BLaER1 treated with 17β-estradiol and CSF1 and Interleukin-3, amounts not matched to agents 10 nM and 100 nM (cell line): ENCODE measurements at regions not wholly inside any gene's neighbourhood (a gene's known extent, or its start where the extent isn't known, plus 50 kb on each side); places are given as distances from the start of the nearest gene placed in this dataset.

Experiments used
- H3K27ac ChIP-seq, 11 experiments: shearing (Covaris generic); formaldehyde crosslinking; 2 replicates each; pipeline ENCODE4 v1.8.1; 2022
- H3K27me3 ChIP-seq, 11 experiments: shearing (Covaris generic); formaldehyde crosslinking; 2 replicates each; pipeline ENCODE4 v1.8.1; 2022
- H3K36me3 ChIP-seq, 11 experiments: shearing (Covaris generic); formaldehyde crosslinking; 2 replicates each; pipeline ENCODE4 v1.8.1; 2022
- H3K4me1 ChIP-seq, 10 experiments: shearing (Covaris generic); formaldehyde crosslinking; 2 replicates each; pipeline ENCODE4 v1.8.1; 2022
- H3K4me2 ChIP-seq, 11 experiments: shearing (Covaris generic); formaldehyde crosslinking; 2 replicates each; pipeline ENCODE4 v1.8.1; 2022
- H3K4me3 ChIP-seq, 10 experiments: shearing (Covaris generic); formaldehyde crosslinking; 2 replicates each; pipeline ENCODE4 v1.8.1; 2022
- H3K9ac ChIP-seq, 11 experiments: shearing (Covaris generic); formaldehyde crosslinking; 2 replicates each; pipeline ENCODE4 v1.8.1; 2022
- H3K9me3 ChIP-seq, 11 experiments: shearing (Covaris generic); formaldehyde crosslinking; replicated peaks in 1 of 11; 2 replicates each; pipeline ENCODE4 v1.8.1; 2022
- H4K20me1 ChIP-seq, 11 experiments: shearing (Covaris generic); formaldehyde crosslinking; 2 replicates each; pipeline ENCODE4 v1.8.1; 2022
- Cebpa-rat ChIP-seq, 11 experiments: shearing (Covaris generic); IDR thresholded peaks; 2 replicates each; pipeline ENCODE4 v1.8.1; 2022

GRCh38 chr6:127053875-127054235, 64.6 kb upstream of the RSPO3 start:
- H3K27me3 ChIP-seq, result no peaks in the 10 kb centered on the region
- H3K27ac ChIP-seq, result no peak overlapping the region
- TF ChIP-seq Cebpa-rat (IDR thresholded peaks at IDR 0.05), result no peak

GRCh38 chr6:127058027-127058426, 60.4 kb upstream of the RSPO3 start:
- no peak overlapping the region for H3K9ac ChIP-seq
- TF ChIP-seq Cebpa-rat (IDR thresholded peaks at IDR 0.05), result no peak
- H3K9me3 ChIP-seq, result peaks cover 0 to 17% (median 8%) of the 10 kb centered on the region in 11 experiments; a peak in 10 of 22 replicates
- H3K4me3 ChIP-seq, result no peak overlapping the region
- H4K20me1 ChIP-seq, result no peaks in the 10 kb centered on the region
- no peak overlapping the region for H3K4me2 ChIP-seq
- H3K4me1 ChIP-seq, result peaks cover 0 to 11% (median 0%) of the 10 kb centered on the region in 10 experiments; a peak in 6 of 20 replicates
- H3K27ac ChIP-seq, result no peak overlapping the region
- no peaks in the 10 kb centered on the region for H3K36me3 ChIP-seq
- H3K27me3 ChIP-seq, result no peaks in the 10 kb centered on the region

More at GRCh38 chr6:127053875-127054235, 64.6 kb upstream of the RSPO3 start:
- H3K4me3 ChIP-seq, result no peak overlapping the region
- no peaks in the 10 kb centered on the region for H4K20me1 ChIP-seq
- peak overlapping the region in 1 of 11 experiments; percentile 27; a peak in 2 of 22 replicates for H3K4me2 ChIP-seq
- peaks cover 0 to 12% (median 0%) of the 10 kb centered on the region in 10 experiments; a peak in 6 of 20 replicates for H3K4me1 ChIP-seq
- H3K9me3 ChIP-seq, result peaks cover 0 to 15% (median 8%) of the 10 kb centered on the region in 11 experiments; a peak in 10 of 22 replicates
- no peaks in the 10 kb centered on the region for H3K36me3 ChIP-seq
- no peak overlapping the region for H3K9ac ChIP-seq

- H3K4me2 ChIP-seq, result no peak overlapping the region
- peaks cover 0 to 17% (median 8%) of the 10 kb centered on the region in 11 experiments; a peak in 10 of 22 replicates for H3K9me3 ChIP-seq
- no peak for TF ChIP-seq Cebpa-rat (IDR thresholded peaks at IDR 0.05)
- H3K9ac ChIP-seq, result no peak overlapping the region
- H3K4me3 ChIP-seq, result no peak overlapping the region
- no peaks in the 10 kb centered on the region for H3K27me3 ChIP-seq
- no peaks in the 10 kb centered on the region for H4K20me1 ChIP-seq
- H3K27ac ChIP-seq, result no peak overlapping the region
- 0 out of 20 replicates have a peak, but pooled peaks cover 0 to 2% (median 0%) of the 10 kb centered on the region in 10 experiments for H3K4me1 ChIP-seq
- H3K36me3 ChIP-seq, result no peaks in the 10 kb centered on the region
Observed at GRCh38 chr6:127058936-127059335, 59.5 kb upstream of the RSPO3 start.
